Ectodermal cell (in vitro differentiated cells): ENCODE measurements at regions not wholly inside any gene's neighbourhood (a gene's known extent, or its start where the extent isn't known, plus 50 kb on each side); places are given as distances from the start of the nearest gene placed in this dataset.

Source experiments
- H3K27ac ChIP-seq: 2 replicates; pipeline ENCODE4 v1.7.0; 2013; ENCODE audit warnings: mild to moderate bottlenecking, low read depth, low read length; ENCODE audit not compliant: insufficient read depth, poor library complexity, severe bottlenecking
- H3K27me3 ChIP-seq: 2 replicates; pipeline ENCODE4 v1.7.0; 2013; ENCODE audit warnings: mild to moderate bottlenecking, low read length; ENCODE audit not compliant: insufficient read depth, control insufficient read depth, poor library complexity, severe bottlenecking
- H3K36me3 ChIP-seq: one replicate; pipeline ENCODE4 v1.7.0; 2013; ENCODE audit warnings: low read length; ENCODE audit not compliant: control insufficient read depth, insufficient read depth
- H3K4me1 ChIP-seq: one replicate; pipeline ENCODE4 v1.7.0; 2013; ENCODE audit warnings: low read length; ENCODE audit not compliant: control insufficient read depth, insufficient read depth
- H3K4me3 ChIP-seq: 2 replicates; pipeline ENCODE4 v1.7.0; 2013; ENCODE audit warnings: low read depth, low read length, control low read depth; ENCODE audit not compliant: insufficient read depth
- H3K9me3 ChIP-seq: 2 replicates; pipeline ENCODE4 v1.7.0; 2013; ENCODE audit warnings: mild to moderate bottlenecking, low read length, moderate library complexity; ENCODE audit not compliant: control insufficient read depth
- WGBS, 2 experiments: methylation state at CpG; one replicate each; pipeline ENCODE4 v1.1.7; 2013; ENCODE audit warnings: missing lambda C conversion rate in 2 of 2; 5-methylcytosine and 5-hydroxymethylcytosine counted together

GRCh38 chr19:28646629-28647028, 566.3 kb downstream of the UQCRFS1 start:
- WGBS, 2 experiments = 81 to 85% methylated on average over 5 to 6 of the region's 6 CpGs
- no peaks in the 10 kb centered on the region for H3K36me3 ChIP-seq
- H3K27ac ChIP-seq = no peak overlapping the region
- no peaks in the 10 kb centered on the region for H3K4me1 ChIP-seq
- no peak overlapping the region for H3K4me3 ChIP-seq
- H3K27me3 ChIP-seq = no peaks in the 10 kb centered on the region
- no peaks in the 10 kb centered on the region for H3K9me3 ChIP-seq

- no peaks in the 10 kb centered on the region for H3K9me3 ChIP-seq
- no peaks in the 10 kb centered on the region for H3K4me1 ChIP-seq
- H3K4me3 ChIP-seq = no peak overlapping the region
- WGBS, 2 experiments = 92 to 96% methylated on average over 3 to 4 of the region's 4 CpGs
- H3K27me3 ChIP-seq = no peaks in the 10 kb centered on the region
- no peaks in the 10 kb centered on the region for H3K36me3 ChIP-seq
- H3K27ac ChIP-seq = no peak overlapping the region
Observed at GRCh38 chr19:28644169-28644775, 568.7 kb downstream of the UQCRFS1 start.

- Histone ChIP-seq H3K4me1 (no peaks in the 10 kb centered on the region), H3K4me3 (no peak overlapping the region), H3K36me3 (no peaks in the 10 kb centered on the region), H3K27ac (no peak overlapping the region), H3K27me3 (no peaks in the 10 kb centered on the region), H3K9me3 (no peaks in the 10 kb centered on the region)
- 93 to 94% methylated on average over 10 of the region's 10 CpGs for WGBS, 2 experiments
Observed at GRCh38 chr19:28642787-28643683, 569.9 kb downstream of the UQCRFS1 start.

- no peak overlapping the region for H3K27ac ChIP-seq
- 86 to 88% methylated on average over 6 of the region's 6 CpGs for WGBS, 2 experiments
- no peaks in the 10 kb centered on the region for H3K9me3 ChIP-seq
- no peaks in the 10 kb centered on the region for H3K4me1 ChIP-seq
- H3K4me3 ChIP-seq = no peak overlapping the region
- H3K36me3 ChIP-seq = no peaks in the 10 kb centered on the region
- no peaks in the 10 kb centered on the region for H3K27me3 ChIP-seq
Observed at GRCh38 chr19:28641395-28641794, 571.6 kb downstream of the UQCRFS1 start.

- H3K27ac ChIP-seq = no peak overlapping the region
- H3K4me1 ChIP-seq = no peaks in the 10 kb centered on the region
- H3K27me3 ChIP-seq = no peaks in the 10 kb centered on the region
- no peaks in the 10 kb centered on the region for H3K9me3 ChIP-seq
- H3K4me3 ChIP-seq = no peak overlapping the region
- no peaks in the 10 kb centered on the region for H3K36me3 ChIP-seq
- 87 to 88% methylated on average over 4 of the region's 4 CpGs for WGBS, 2 experiments
Observed at GRCh38 chr19:28640506-28640905, 572.4 kb downstream of the UQCRFS1 start.

- H3K36me3 ChIP-seq = no peaks in the 10 kb centered on the region
- H3K27me3 ChIP-seq = no peaks in the 10 kb centered on the region
- H3K4me3 ChIP-seq = no peak overlapping the region
- no peaks in the 10 kb centered on the region for H3K4me1 ChIP-seq
- H3K9me3 ChIP-seq = no peaks in the 10 kb centered on the region
- WGBS, 2 experiments = 91 to 95% methylated on average over 4 of the region's 4 CpGs
- H3K27ac ChIP-seq = no peak overlapping the region
Observed at GRCh38 chr19:28638445-28638844, 574.5 kb downstream of the UQCRFS1 start.

GRCh38 chr19:28636706-28637105, 576.2 kb downstream of the UQCRFS1 start:
- no peaks in the 10 kb centered on the region for H3K27me3 ChIP-seq
- no peaks in the 10 kb centered on the region for H3K36me3 ChIP-seq
- no peak overlapping the region for H3K27ac ChIP-seq
- 89 to 97% methylated on average over 5 of the region's 5 CpGs for WGBS, 2 experiments
- no peaks in the 10 kb centered on the region for H3K9me3 ChIP-seq
- H3K4me1 ChIP-seq = no peaks in the 10 kb centered on the region
- H3K4me3 ChIP-seq = no peak overlapping the region

- no peak overlapping the region for H3K27ac ChIP-seq
- 80 to 83% methylated on average over 5 of the region's 5 CpGs for WGBS, 2 experiments
- H3K9me3 ChIP-seq = no peaks in the 10 kb centered on the region
- no peaks in the 10 kb centered on the region for H3K27me3 ChIP-seq
- no peaks in the 10 kb centered on the region for H3K36me3 ChIP-seq
- H3K4me3 ChIP-seq = no peak overlapping the region
- H3K4me1 ChIP-seq = no peaks in the 10 kb centered on the region
Observed at GRCh38 chr19:28636016-28636629, 576.8 kb downstream of the UQCRFS1 start.

GRCh38 chr19:28634837-28635236, 578.1 kb downstream of the UQCRFS1 start:
- H3K27me3 ChIP-seq = no peaks in the 10 kb centered on the region
- no peak overlapping the region for H3K4me3 ChIP-seq
- WGBS, 2 experiments = 88 to 92% methylated on average over 1 of the region's 1 CpG
- no peaks in the 10 kb centered on the region for H3K36me3 ChIP-seq
- no peaks in the 10 kb centered on the region for H3K9me3 ChIP-seq
- H3K27ac ChIP-seq = no peak overlapping the region
- no peaks in the 10 kb centered on the region for H3K4me1 ChIP-seq

GRCh38 chr19:28634019-28634328, 579.0 kb downstream of the UQCRFS1 start:
- Histone ChIP-seq H3K9me3 (no peaks in the 10 kb centered on the region), H3K27ac (no peak overlapping the region), H3K36me3 (no peaks in the 10 kb centered on the region), H3K4me1 (no peaks in the 10 kb centered on the region), H3K27me3 (no peaks in the 10 kb centered on the region), H3K4me3 (no peak overlapping the region)
